IPS-15b (cell line): ENCODE measurements at regions not wholly inside any gene's neighbourhood (a gene's known extent, or its start where the extent isn't known, plus 50 kb on each side); places are given as distances from the start of the nearest gene placed in this dataset.

Experiments used
- H3K27me3 ChIP-seq: one replicate; pipeline ENCODE4 v1.6.1; 2013; ENCODE audit warnings: low read length; ENCODE audit not compliant: control insufficient read depth, insufficient read depth
- H3K36me3 ChIP-seq: one replicate; pipeline ENCODE4 v1.6.1; 2013; ENCODE audit warnings: low read length; ENCODE audit not compliant: control insufficient read depth, insufficient read depth
- H3K4me1 ChIP-seq: one replicate; pipeline ENCODE4 v1.6.1; 2013; ENCODE audit warnings: mild to moderate bottlenecking, low read length; ENCODE audit not compliant: control insufficient read depth, insufficient read depth
- H3K4me3 ChIP-seq: one replicate; pipeline ENCODE4 v1.5.1; 2013; ENCODE audit warnings: low read depth, low read length
- H3K9ac ChIP-seq: one replicate; pipeline ENCODE4 v1.6.1; 2013; ENCODE audit warnings: low read depth, mild to moderate bottlenecking, low read length
- H3K9me3 ChIP-seq: one replicate; pipeline ENCODE4 v1.6.1; 2013; ENCODE audit warnings: mild to moderate bottlenecking, low read length; ENCODE audit not compliant: control insufficient read depth, insufficient read depth

GRCh38 chr5:167985373-167985772 is 306.1 kb upstream of the WWC1 start:
- no peak overlapping the region for H3K4me3 ChIP-seq
- H3K4me1 ChIP-seq, result peaks cover 17% of the 10 kb centered on the region
- H3K27me3 ChIP-seq, result no peaks in the 10 kb centered on the region
- no peaks in the 10 kb centered on the region for H3K9me3 ChIP-seq
- H3K36me3 ChIP-seq, result no peaks in the 10 kb centered on the region
- H3K9ac ChIP-seq, result no peak overlapping the region

GRCh38 chr5:167987490-167988280 is 303.8 kb upstream of the WWC1 start:
- H3K9ac ChIP-seq, result no peak overlapping the region
- no peaks in the 10 kb centered on the region for H3K36me3 ChIP-seq
- no peaks in the 10 kb centered on the region for H3K27me3 ChIP-seq
- peaks cover 17% of the 10 kb centered on the region for H3K4me1 ChIP-seq
- no peak overlapping the region for H3K4me3 ChIP-seq
- H3K9me3 ChIP-seq, result no peaks in the 10 kb centered on the region

- Histone ChIP-seq H3K36me3 (no peaks in the 10 kb centered on the region), H3K9me3 (no peaks in the 10 kb centered on the region), H3K9ac (no peak overlapping the region), H3K27me3 (no peaks in the 10 kb centered on the region), H3K4me3 (no peak overlapping the region), H3K4me1 (peaks cover 8% of the 10 kb centered on the region)
Observed at GRCh38 chr5:167992868-167993267, 298.6 kb upstream of the WWC1 start.

GRCh38 chr5:167993771-167994170 is 297.7 kb upstream of the WWC1 start:
- Histone ChIP-seq H3K27me3 (no peaks in the 10 kb centered on the region), H3K9me3 (no peaks in the 10 kb centered on the region), H3K36me3 (no peaks in the 10 kb centered on the region), H3K4me3 (no peak overlapping the region), H3K9ac (peak overlapping the region; percentile 32), H3K4me1 (no peaks in the 10 kb centered on the region)

DNA sequence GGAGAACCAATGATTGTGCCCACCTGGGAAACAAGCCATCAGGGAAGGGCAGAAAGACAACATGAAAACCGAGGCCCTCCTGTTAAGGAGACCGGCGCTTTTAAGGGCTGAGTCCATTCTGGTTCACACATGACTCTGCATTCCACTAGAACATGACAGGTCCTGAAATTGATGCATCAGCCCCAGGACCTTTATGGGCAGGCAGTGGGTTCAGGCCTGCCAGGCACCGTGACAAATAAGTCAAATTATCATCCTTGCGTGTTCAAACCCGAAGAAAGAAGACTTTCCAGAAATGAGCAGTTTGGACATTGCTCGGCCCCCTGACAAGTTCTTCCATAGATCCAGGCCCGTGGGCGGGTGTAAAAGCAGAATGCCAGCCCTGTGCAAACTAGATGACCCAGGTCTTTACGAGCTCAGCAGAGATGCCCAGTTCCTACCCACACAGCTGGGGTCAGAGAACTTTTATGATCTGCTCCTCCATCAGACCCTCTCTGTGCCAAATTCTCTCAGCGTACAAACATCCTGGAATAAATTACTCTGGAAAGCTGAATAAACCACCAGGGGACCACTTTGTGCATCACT is 295.5 kb upstream of the WWC1 start:
- H3K27me3 ChIP-seq, result no peaks in the 10 kb centered on the region
- H3K4me3 ChIP-seq, result no peak overlapping the region
- H3K9ac ChIP-seq, result no peak overlapping the region
- H3K36me3 ChIP-seq, result no peaks in the 10 kb centered on the region
- H3K4me1 ChIP-seq, result no peaks in the 10 kb centered on the region
- H3K9me3 ChIP-seq, result no peaks in the 10 kb centered on the region

DNA sequence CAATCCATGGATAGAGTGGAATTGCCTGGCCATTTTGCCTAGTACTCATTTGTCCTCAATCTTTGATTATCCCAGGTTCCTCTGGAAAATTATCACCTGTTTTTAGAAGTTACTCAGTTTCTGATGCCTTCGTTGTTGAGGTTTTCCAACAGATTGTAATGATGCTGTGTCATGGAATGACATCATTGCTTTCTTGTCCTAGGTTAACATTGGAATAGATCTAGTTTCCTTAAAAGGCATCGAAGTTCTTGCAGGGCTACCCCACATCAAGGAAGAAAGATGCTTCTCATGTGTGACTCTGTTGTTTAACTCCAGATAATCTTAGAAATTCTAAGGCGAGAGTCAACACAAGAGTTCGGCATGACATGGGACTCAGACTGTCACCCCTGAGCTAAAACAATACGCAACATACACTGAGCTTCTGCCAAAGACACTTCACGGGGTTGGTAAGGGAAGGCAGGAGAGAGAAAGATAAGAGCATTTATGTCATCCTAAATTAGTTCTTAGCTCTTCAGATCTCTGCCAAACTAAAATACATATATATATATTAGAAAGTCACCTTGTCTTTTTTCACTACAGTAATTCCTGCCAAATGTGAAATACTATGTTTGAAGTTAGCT is 293.2 kb upstream of the WWC1 start:
- no peak overlapping the region for H3K4me3 ChIP-seq
- no peak overlapping the region for H3K9ac ChIP-seq
- no peaks in the 10 kb centered on the region for H3K36me3 ChIP-seq
- H3K4me1 ChIP-seq, result no peaks in the 10 kb centered on the region
- H3K9me3 ChIP-seq, result no peaks in the 10 kb centered on the region
- no peaks in the 10 kb centered on the region for H3K27me3 ChIP-seq

DNA sequence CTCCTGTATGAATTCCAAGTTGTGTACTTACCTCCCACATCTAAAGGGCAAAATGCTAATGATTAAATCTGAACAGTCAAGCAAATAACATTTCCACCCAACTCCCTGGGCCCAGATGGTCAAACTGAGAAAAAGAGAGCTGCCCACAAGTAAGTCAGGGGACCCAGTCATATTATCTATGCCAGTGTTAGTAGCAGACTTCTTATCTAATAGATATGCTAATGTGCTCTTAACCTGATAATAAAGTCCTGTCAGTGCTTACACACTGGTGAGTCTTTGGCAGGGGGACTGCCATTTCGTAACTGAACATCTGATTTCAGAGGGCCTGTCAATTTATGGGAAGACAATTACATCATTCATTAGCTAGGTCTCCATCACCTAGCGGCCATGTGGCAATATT is 292.3 kb upstream of the WWC1 start:
- H3K27me3 ChIP-seq, result no peaks in the 10 kb centered on the region
- no peaks in the 10 kb centered on the region for H3K9me3 ChIP-seq
- H3K4me1 ChIP-seq, result no peaks in the 10 kb centered on the region
- no peak overlapping the region for H3K4me3 ChIP-seq
- H3K9ac ChIP-seq, result no peak overlapping the region
- no peaks in the 10 kb centered on the region for H3K36me3 ChIP-seq

DNA sequence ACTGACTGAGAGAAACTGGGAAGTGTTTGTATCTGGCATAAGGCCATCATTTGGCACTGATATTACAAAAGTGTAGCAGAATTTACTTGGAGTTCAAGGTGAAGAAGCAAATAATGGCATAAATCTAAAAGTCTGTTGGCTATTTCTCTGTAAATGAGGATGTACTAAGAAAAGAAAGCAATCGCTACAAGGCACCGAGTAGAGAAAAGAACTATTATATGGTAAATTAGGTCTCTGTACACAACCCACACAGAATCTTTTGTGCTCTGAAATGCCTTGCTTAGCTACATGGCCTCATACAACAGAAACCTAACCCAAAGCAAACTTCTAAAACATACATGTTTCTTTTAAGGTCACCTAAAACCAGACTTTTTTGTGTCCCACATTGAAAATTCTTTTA is 290.1 kb upstream of the WWC1 start:
- no peaks in the 10 kb centered on the region for H3K9me3 ChIP-seq
- H3K4me3 ChIP-seq, result no peak overlapping the region
- no peaks in the 10 kb centered on the region for H3K36me3 ChIP-seq
- no peak overlapping the region for H3K9ac ChIP-seq
- no peaks in the 10 kb centered on the region for H3K4me1 ChIP-seq
- H3K27me3 ChIP-seq, result no peaks in the 10 kb centered on the region

GRCh38 chr5:168002116-168002515 is 289.3 kb upstream of the WWC1 start:
- no peak overlapping the region for H3K9ac ChIP-seq
- no peaks in the 10 kb centered on the region for H3K4me1 ChIP-seq
- H3K9me3 ChIP-seq, result no peaks in the 10 kb centered on the region
- H3K4me3 ChIP-seq, result no peak overlapping the region
- H3K36me3 ChIP-seq, result no peaks in the 10 kb centered on the region
- H3K27me3 ChIP-seq, result no peaks in the 10 kb centered on the region

DNA sequence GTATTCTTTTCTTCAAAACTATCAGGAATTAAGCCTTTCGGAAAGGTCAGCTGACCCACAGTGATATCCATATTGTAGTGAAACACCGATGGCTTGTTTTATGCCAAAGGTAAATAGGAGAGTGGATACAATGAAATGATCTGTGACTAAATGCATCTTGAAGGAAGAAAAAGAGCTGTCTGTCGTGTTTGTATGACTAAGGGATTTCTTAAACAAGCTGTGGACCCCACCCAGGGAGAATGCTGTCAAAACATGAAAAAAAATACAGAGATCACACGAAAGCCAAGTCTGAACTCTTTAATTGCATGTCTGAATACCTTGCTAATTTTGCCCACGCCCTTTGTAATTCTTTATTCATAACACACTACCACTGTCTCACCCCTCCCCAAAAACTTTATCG is 286.4 kb upstream of the WWC1 start:
- H3K9ac ChIP-seq, result no peak overlapping the region
- H3K27me3 ChIP-seq, result no peaks in the 10 kb centered on the region
- H3K36me3 ChIP-seq, result no peaks in the 10 kb centered on the region
- H3K4me3 ChIP-seq, result no peak overlapping the region
- H3K4me1 ChIP-seq, result no peaks in the 10 kb centered on the region
- no peaks in the 10 kb centered on the region for H3K9me3 ChIP-seq

DNA sequence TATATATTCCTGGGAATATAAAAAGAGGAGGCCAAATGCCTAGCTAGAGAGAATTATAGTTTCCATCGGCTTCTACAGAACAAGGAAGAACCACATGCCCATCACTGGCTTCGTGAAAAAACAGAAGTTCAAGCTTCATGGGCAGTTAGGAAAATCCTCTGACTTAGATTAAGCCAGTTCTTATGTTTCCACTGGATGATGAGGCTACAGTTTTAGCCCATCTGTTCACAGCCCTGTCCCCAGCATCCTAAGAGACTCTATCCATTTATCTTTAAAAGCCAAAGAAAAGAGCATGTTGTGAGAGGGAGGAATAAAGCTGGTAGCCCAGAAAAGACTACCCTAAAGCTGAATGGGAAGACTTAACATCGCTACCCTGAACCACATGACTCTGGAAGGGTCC is 285.5 kb upstream of the WWC1 start:
- no peaks in the 10 kb centered on the region for H3K36me3 ChIP-seq
- no peaks in the 10 kb centered on the region for H3K27me3 ChIP-seq
- no peak overlapping the region for H3K9ac ChIP-seq
- no peaks in the 10 kb centered on the region for H3K4me1 ChIP-seq
- no peak overlapping the region for H3K4me3 ChIP-seq
- H3K9me3 ChIP-seq, result no peaks in the 10 kb centered on the region
